HG02970 (cell line): ENCODE measurements at regions not wholly inside any gene's neighbourhood (a gene's known extent, or its start where the extent isn't known, plus 50 kb on each side); places are given as distances from the start of the nearest gene placed in this dataset.
"Not testable (repeated sequence)": the region's sequence is repeated elsewhere in the genome, so short reads cannot be mapped to it uniquely, and the experiment has no call there.

Experiments used
- ATAC-seq: cut with Tn5 transposase; IDR thresholded peaks from one replicate; pipeline ENCODE4 v1.9.1; 2021; ENCODE audit warnings: mild to moderate bottlenecking, moderate library complexity, moderate number of reproducible peaks; ENCODE audit not compliant: unreplicated experiment, low FRiP score

GRCh38 chr16:46519063-46519462, 102.1 kb downstream of the SHCBP1 start:
- no peak for ATAC-seq

- ATAC-seq = no peak
Observed at GRCh38 chr16:46496701-46497100, 124.5 kb downstream of the SHCBP1 start.

- no peak for ATAC-seq
Observed at GRCh38 chr16:46482895-46483294, 138.3 kb downstream of the SHCBP1 start.

GRCh38 chr16:46466239-46466638, 154.9 kb downstream of the SHCBP1 start:
- no peak for ATAC-seq

- ATAC-seq = not testable (repeated sequence)
Observed at GRCh38 chr16:46454801-46455200, 166.4 kb downstream of the SHCBP1 start.

GRCh38 chr16:46428108-46429061, 192.8 kb downstream of the SHCBP1 start:
- ATAC-seq = no peak

GRCh38 chr16:46427340-46428107, 193.7 kb downstream of the SHCBP1 start:
- ATAC-seq = no peak

GRCh38 chr16:46426336-46426735, 194.8 kb downstream of the SHCBP1 start:
- ATAC-seq = no peak

- ATAC-seq = no peak
Observed at GRCh38 chr16:46404028-46404427, 217.2 kb downstream of the SHCBP1 start.

- not testable (repeated sequence) for ATAC-seq
Observed at GRCh38 chr16:46398559-46398958, 222.6 kb downstream of the SHCBP1 start.

- not testable (repeated sequence) for ATAC-seq
Observed at GRCh38 chr16:46396883-46397270, 224.3 kb downstream of the SHCBP1 start.

GRCh38 chr16:46396131-46396882, 224.9 kb downstream of the SHCBP1 start:
- ATAC-seq = not testable (repeated sequence)

- ATAC-seq = not testable (repeated sequence)
Observed at GRCh38 chr16:46395391-46395921, 225.7 kb downstream of the SHCBP1 start.

GRCh38 chr16:46394963-46395362, 226.2 kb downstream of the SHCBP1 start:
- ATAC-seq = not testable (repeated sequence)

GRCh38 chr16:46394149-46394548, 227.0 kb downstream of the SHCBP1 start:
- not testable (repeated sequence) for ATAC-seq

- ATAC-seq = not testable (repeated sequence)
Observed at GRCh38 chr16:46392930-46393722, 228.1 kb downstream of the SHCBP1 start.

- not testable (repeated sequence) for ATAC-seq
Observed at GRCh38 chr16:46390660-46391462, 230.3 kb downstream of the SHCBP1 start.

- not testable (repeated sequence) for ATAC-seq
Observed at GRCh38 chr16:46389561-46390041, 231.6 kb downstream of the SHCBP1 start.
